GM23338 (cell line): ENCODE measurements at regions not wholly inside any gene's neighbourhood (a gene's known extent, or its start where the extent isn't known, plus 50 kb on each side); places are given as distances from the start of the nearest gene placed in this dataset.

ENCODE experiments used
- CREB1 ChIP-seq: fragments of 250-450 bp; sonication (Bioruptor Pico); IDR thresholded peaks from 2 replicates; pipeline ENCODE4 v1.5.0; 2020; ENCODE audit warnings: low read depth, mild to moderate bottlenecking, moderate library complexity
- EZH2 ChIP-seq: fragments of 200-600 bp; sonication (generic); IDR thresholded peaks from one replicate; pipeline ENCODE4 v1.8.0; 2017; ENCODE audit warnings: antibody characterized with exemption, mild to moderate bottlenecking, low read depth; ENCODE audit not compliant: unreplicated experiment
- EZH2phosphoT487 ChIP-seq: fragments of 200-600 bp; sonication (generic); IDR thresholded peaks from one replicate; pipeline ENCODE4 v1.8.1; 2018; ENCODE audit warnings: antibody characterized with exemption; ENCODE audit not compliant: unreplicated experiment
- POLR2AphosphoS5 ChIP-seq: IDR thresholded peaks from 2 replicates; pipeline ENCODE4 v1.6.1; 2016; ENCODE audit warnings: antibody characterized with exemption, low read depth
- REST ChIP-seq: IDR thresholded peaks from one replicate; pipeline ENCODE4 v1.6.1; 2018; ENCODE audit warnings: antibody characterized with exemption; ENCODE audit not compliant: unreplicated experiment
- STAT1 ChIP-seq: IDR thresholded peaks from one replicate; pipeline ENCODE4 v1.6.1; 2016; ENCODE audit warnings: antibody characterized with exemption; ENCODE audit not compliant: unreplicated experiment
- TF ChIP-seq, protein P1 (sequence below), 2 experiments: fragments of 200-600 bp in 1 of 2; sonication (generic) in 1 of 2; conservative IDR thresholded peaks; 2 replicates each; pipeline versions ENCODE4 v1.5.1 to v1.6.1; 2016 to 2017; ENCODE audit warnings: antibody characterized with exemption in 2 of 2, low read depth in 2 of 2, mild to moderate bottlenecking in 2 of 2, moderate library complexity in 1 of 2

DNA sequence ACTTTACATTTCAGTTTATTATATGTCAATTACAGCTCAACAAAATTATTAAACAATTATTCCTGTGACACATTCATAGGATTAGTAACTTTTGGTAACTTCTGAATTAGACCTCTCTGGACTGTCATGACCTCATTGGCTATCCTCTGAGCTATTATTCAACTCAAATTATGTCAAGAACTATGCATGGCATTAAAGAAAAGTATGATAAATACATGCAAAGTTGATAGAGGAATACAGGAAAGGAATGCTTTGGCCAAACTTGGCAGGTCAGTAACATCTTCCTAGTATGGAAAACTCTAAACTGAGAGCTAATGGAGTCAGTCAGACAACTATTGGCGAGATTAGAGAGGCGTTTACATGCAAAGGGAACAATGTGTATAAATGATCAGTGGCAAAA is 158.4 kb downstream of the DUSP10 start:
- TF ChIP-seq, protein P1, sequence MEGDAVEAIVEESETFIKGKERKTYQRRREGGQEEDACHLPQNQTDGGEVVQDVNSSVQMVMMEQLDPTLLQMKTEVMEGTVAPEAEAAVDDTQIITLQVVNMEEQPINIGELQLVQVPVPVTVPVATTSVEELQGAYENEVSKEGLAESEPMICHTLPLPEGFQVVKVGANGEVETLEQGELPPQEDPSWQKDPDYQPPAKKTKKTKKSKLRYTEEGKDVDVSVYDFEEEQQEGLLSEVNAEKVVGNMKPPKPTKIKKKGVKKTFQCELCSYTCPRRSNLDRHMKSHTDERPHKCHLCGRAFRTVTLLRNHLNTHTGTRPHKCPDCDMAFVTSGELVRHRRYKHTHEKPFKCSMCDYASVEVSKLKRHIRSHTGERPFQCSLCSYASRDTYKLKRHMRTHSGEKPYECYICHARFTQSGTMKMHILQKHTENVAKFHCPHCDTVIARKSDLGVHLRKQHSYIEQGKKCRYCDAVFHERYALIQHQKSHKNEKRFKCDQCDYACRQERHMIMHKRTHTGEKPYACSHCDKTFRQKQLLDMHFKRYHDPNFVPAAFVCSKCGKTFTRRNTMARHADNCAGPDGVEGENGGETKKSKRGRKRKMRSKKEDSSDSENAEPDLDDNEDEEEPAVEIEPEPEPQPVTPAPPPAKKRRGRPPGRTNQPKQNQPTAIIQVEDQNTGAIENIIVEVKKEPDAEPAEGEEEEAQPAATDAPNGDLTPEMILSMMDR (conservative IDR thresholded peaks at IDR 0.05; ENCODE audit: low read depth in 2 of 2): no peak
- no peak for TF ChIP-seq CREB1
- TF ChIP-seq POLR2AphosphoS5: no peak
- TF ChIP-seq REST: no peak
- no peak for TF ChIP-seq EZH2
- TF ChIP-seq EZH2phosphoT487: no peak
- no peak for TF ChIP-seq STAT1
